ENCODE measurements at regions not wholly inside any gene's neighbourhood (a gene's known extent, or its start where the extent isn't known, plus 50 kb on each side); places are given as distances from the start of the nearest gene placed in this dataset.

DNA sequence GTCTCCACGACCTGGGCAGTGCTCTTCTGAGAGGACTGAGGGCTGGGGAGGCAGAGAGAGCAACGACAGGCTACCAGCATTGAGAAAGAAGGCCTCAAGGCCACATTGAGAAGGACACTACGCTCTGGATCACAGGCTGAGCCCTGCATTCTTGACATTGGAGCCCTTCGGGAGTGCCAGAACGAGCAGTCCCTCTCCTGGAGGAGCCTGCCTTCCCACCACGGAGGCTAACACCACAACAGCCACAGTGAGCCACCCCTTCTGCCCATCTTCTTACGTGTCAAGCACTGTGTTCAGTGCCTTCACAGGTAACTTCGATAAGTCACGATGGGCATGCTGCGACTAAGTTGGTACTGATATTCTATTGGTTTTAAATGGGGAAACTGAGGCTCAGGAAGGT is 267.8 kb downstream of the RPS24 start:
- TF ChIP-seq, protein P1, sequence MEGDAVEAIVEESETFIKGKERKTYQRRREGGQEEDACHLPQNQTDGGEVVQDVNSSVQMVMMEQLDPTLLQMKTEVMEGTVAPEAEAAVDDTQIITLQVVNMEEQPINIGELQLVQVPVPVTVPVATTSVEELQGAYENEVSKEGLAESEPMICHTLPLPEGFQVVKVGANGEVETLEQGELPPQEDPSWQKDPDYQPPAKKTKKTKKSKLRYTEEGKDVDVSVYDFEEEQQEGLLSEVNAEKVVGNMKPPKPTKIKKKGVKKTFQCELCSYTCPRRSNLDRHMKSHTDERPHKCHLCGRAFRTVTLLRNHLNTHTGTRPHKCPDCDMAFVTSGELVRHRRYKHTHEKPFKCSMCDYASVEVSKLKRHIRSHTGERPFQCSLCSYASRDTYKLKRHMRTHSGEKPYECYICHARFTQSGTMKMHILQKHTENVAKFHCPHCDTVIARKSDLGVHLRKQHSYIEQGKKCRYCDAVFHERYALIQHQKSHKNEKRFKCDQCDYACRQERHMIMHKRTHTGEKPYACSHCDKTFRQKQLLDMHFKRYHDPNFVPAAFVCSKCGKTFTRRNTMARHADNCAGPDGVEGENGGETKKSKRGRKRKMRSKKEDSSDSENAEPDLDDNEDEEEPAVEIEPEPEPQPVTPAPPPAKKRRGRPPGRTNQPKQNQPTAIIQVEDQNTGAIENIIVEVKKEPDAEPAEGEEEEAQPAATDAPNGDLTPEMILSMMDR (IDR thresholded peaks at IDR 0.05; ENCODE audit: insufficient read depth, missing control alignments): no peak
- no peak for DNase-seq (ENCODE audit: insufficient read length, low spot score)
- FAIRE-seq: no peak

DNA sequence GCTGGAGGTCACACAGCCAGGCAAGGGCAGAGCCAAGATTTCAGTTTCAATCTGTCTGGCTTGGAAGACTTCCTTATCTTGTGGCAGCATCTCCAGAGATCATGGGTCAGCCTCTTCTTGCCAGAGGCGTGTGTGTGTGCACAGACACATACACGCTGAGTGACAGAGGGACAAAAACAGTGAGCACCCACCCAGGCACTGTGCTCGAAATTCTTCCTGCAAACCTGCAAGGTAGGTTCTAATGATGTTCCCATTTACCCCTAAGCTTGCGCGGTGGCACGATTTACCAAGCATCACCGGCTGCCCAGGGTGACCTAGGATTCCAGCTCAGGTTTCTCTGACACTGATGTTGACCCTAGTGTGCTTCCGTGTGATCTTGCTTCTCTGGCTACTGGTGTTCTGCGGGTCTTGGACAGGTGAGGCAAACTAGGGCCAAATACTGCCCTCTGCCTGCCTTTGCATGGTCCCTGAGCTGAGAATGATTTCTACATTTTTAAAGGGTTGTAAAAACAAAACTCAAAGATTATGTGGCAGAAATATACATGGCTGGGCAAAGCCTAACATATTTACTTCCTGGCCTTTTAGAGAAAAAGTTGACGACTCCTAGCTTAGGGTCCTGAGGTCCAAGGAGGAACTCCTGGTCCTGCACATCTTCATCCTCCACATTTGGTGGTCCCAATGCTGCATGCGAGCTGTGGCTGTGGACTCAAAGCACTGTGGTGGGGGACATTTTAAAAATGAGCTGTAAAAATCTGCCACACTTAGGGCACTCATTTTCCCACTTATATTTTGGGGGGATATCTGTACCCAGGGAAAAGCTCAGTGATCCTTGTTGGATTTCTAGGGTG is 268.5 kb downstream of the RPS24 start:
- no peak for FAIRE-seq
- TF ChIP-seq, protein P1 (IDR thresholded peaks at IDR 0.05; ENCODE audit: insufficient read depth, missing control alignments): peak; percentile 46
- DNase-seq (ENCODE audit: insufficient read length, low spot score): no peak

DNA sequence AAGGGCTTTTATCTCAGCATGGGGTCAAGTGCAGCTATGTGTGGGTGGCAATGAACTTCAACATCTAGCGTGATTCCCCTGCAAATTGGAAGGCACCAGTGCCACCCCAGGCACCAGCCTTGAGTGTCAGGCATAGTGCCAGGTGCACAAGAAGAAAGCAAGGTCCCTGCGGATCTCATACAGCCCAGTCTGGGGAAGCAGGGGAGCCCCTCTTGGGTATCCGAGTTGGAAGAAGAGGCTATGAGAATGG is 269.0 kb downstream of the RPS24 start:
- TF ChIP-seq, protein P1 (IDR thresholded peaks at IDR 0.05; ENCODE audit: insufficient read depth, missing control alignments): no peak
- DNase-seq (ENCODE audit: insufficient read length, low spot score) (no peak), FAIRE-seq (no peak)

DNA sequence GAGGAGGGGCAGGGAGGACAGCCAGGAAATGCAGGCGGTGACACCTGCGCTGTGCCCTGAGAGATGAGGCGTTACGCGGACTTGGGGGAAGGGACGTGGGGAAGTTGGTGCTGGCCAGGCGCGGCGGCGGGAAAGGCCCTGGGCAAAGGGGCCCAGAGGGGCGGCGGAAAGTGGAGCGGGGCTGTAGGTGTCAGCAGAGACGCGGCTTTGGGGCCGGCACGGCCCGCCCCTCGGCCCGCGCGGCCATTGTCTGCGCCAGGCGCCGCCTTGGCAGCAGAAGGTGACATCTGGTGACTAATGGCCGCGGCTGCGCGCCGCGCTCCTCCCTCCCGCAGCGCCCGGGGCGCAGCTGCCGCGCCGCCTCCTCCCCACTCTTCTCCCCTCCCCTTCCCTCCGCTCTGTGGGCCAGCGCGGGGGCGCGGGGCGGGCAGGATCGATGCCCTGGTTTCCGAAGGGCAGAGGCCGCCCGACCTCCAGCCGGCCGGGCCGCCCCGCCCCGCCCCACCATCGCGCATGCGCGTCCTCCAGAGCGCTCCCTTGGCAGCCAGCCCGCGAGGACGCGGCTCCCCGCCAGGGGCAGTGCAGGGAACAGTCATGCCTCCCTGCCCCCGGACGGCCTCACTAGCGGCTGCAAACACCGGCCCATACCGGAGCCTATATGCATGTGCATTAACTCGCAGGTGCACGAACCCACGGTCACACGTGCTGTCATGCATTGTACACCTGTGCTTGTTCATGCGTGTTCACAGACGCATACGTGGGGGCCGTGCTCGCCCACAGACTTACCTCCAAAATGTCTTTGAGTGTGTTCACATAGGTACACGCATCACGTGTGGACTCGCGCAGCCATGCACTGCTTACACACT is 269.6 kb downstream of the RPS24 start:
- FAIRE-seq (no peak), DNase-seq (ENCODE audit: insufficient read length, low spot score) (peak; percentile 93)
- TF ChIP-seq, protein P1 (IDR thresholded peaks at IDR 0.05; ENCODE audit: insufficient read depth, missing control alignments): peak; percentile 55

DNA sequence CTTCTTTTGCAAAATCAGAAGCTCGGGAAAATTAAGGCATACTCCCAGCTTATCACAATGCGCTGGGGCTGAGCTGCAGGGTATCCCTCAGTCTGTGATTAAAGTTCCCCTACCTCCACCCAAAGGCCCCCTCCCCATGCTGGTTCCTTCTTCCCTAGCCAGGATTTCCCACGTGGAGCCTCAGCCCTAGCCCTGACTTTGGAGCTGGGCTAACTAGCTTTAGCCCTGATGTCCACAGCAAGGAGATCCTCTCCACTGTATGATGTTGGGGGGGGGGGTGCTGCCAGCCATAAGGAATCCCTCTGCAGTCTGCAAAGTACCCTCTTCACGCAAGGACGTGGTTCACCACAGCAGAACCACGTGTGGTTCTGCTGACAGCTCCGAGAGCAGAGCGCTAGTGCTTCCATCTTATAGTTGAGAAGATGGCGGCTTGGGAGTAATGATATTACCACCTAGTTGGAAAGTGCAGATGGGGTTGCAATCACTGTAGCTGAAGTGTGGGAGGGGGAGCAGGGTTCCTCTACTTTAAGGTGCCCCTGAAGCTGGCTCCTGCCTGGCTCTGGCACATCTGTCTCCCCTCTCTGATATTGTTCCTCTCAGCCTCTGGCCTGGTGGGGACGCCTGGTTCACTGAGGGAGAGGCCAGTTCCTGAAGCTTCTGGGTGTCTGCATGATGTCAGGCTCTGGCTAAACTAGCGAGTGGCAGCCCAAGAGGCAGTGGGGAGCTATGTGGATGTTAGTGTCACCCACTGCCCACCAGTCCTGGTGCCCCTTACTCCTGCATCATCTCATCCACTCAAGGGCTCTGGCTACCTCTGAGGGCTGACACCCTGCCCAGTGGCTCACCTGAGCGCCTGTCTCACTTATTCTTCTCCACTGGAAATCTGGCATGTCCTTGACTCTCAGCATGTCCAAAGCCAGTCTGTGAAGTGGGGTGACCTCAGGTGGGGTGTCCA is 270.7 kb downstream of the RPS24 start:
- DNase-seq (ENCODE audit: insufficient read length, low spot score) (no peak), FAIRE-seq (no peak)
- TF ChIP-seq, protein P1 (IDR thresholded peaks at IDR 0.05; ENCODE audit: insufficient read depth, missing control alignments): no peak

DNA sequence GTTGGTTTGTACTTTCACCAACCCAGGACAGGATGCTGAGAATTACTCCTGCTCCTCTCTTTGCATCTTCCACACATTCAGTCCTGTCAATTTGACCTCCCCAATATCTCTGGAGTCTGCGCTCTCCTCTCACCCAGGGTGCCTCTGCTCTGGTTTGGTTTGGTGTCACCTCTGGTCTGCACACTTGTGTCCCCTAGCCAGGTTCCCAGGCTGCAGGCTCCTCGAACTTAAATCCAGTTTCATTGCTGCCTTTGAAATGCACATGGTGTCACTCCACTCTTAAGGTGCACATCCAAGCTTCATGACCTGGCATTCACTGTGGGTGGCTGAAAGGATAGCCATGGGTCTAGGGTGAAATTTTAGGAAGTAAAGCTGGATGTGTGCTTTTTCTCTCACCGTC is 271.6 kb downstream of the RPS24 start:
- DNase-seq (ENCODE audit: insufficient read length, low spot score): no peak
- FAIRE-seq: no peak
- TF ChIP-seq, protein P1 (IDR thresholded peaks at IDR 0.05; ENCODE audit: insufficient read depth, missing control alignments): no peak

All from D721Med (cell line).